ENCODE measurements at regions not wholly inside any gene's neighbourhood (a gene's known extent, or its start where the extent isn't known, plus 50 kb on each side); places are given as distances from the start of the nearest gene placed in this dataset.

- CTCF ChIA-PET, result interaction anchor here (0.6 kb wide), 1 partner anchor 161 kb away, joined by 3 read pairs; no protein-coding TSS in a partner anchor
- POLR2A ChIA-PET (ENCODE audit: low non-redundant PET), result no interaction called here
- no peak for DNase-seq (ENCODE audit: low spot score)
- H3K27ac ChIP-seq, result no peak overlapping the region
- TF ChIP-seq, protein P1, sequence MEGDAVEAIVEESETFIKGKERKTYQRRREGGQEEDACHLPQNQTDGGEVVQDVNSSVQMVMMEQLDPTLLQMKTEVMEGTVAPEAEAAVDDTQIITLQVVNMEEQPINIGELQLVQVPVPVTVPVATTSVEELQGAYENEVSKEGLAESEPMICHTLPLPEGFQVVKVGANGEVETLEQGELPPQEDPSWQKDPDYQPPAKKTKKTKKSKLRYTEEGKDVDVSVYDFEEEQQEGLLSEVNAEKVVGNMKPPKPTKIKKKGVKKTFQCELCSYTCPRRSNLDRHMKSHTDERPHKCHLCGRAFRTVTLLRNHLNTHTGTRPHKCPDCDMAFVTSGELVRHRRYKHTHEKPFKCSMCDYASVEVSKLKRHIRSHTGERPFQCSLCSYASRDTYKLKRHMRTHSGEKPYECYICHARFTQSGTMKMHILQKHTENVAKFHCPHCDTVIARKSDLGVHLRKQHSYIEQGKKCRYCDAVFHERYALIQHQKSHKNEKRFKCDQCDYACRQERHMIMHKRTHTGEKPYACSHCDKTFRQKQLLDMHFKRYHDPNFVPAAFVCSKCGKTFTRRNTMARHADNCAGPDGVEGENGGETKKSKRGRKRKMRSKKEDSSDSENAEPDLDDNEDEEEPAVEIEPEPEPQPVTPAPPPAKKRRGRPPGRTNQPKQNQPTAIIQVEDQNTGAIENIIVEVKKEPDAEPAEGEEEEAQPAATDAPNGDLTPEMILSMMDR (conservative IDR thresholded peaks at IDR 0.05; ENCODE audit: low read depth), result no peak
Measured at GRCh38 chr4:24734511-24734910, 60.9 kb upstream of the SOD3 start.

GRCh38 chr4:24736066-24736465 lies 59.3 kb upstream of the SOD3 start:
- CTCF ChIA-PET, result no interaction called here
- no peak for DNase-seq (ENCODE audit: low spot score)

GRCh38 chr4:24741910-24742309 lies 53.5 kb upstream of the SOD3 start:
- H3K27ac ChIP-seq, result no peak overlapping the region
- CTCF ChIA-PET, result interaction anchor here (0.6 to 1.5 kb wide), 2 partner anchors 21 to 28 kb away, joined by 3 read pairs; no protein-coding TSS in a partner anchor
- POLR2A ChIA-PET (ENCODE audit: low non-redundant PET), result no interaction called here
- DNase-seq (ENCODE audit: low spot score), result no peak
- TF ChIP-seq, protein P1 (conservative IDR thresholded peaks at IDR 0.05; ENCODE audit: low read depth), result no peak

More at GRCh38 chr4:24736066-24736465, 59.3 kb upstream of the SOD3 start:
- TF ChIP-seq, protein P1 (conservative IDR thresholded peaks at IDR 0.05; ENCODE audit: low read depth), result no peak
- H3K27ac ChIP-seq, result no peak overlapping the region
- POLR2A ChIA-PET (ENCODE audit: low non-redundant PET), result no interaction called here

GRCh38 chr4:24742335-24742734 lies 53.0 kb upstream of the SOD3 start:
- TF ChIP-seq, protein P1 (conservative IDR thresholded peaks at IDR 0.05; ENCODE audit: low read depth), result no peak
- no peak for DNase-seq (ENCODE audit: low spot score)
- no peak overlapping the region for H3K27ac ChIP-seq
- ChIA-PET POLR2A (ENCODE audit: low non-redundant PET) (no interaction called here), CTCF (interaction anchor here (1.5 kb wide), 1 partner anchor 28 kb away, joined by 3 read pairs; no protein-coding TSS in a partner anchor)

GRCh38 chr4:24742773-24743172 lies 52.6 kb upstream of the SOD3 start:
- ChIA-PET CTCF (interaction anchor here (0.7 to 1.5 kb wide), 2 partner anchors 27 to 238 kb away, joined by 3 to 4 read pairs; no protein-coding TSS in a partner anchor), POLR2A (ENCODE audit: low non-redundant PET) (no interaction called here)

GRCh38 chr4:24743206-24743605 lies 52.2 kb upstream of the SOD3 start:
- no peak for DNase-seq (ENCODE audit: low spot score)
- TF ChIP-seq, protein P1 (conservative IDR thresholded peaks at IDR 0.05; ENCODE audit: low read depth), result no peak
- POLR2A ChIA-PET (ENCODE audit: low non-redundant PET), result no interaction called here
- H3K27ac ChIP-seq, result no peak overlapping the region
- CTCF ChIA-PET, result interaction anchor here (0.7 to 1.5 kb wide), 2 partner anchors 27 to 237 kb away, joined by 3 to 4 read pairs; no protein-coding TSS in a partner anchor

More at GRCh38 chr4:24742773-24743172, 52.6 kb upstream of the SOD3 start:
- TF ChIP-seq, protein P1 (conservative IDR thresholded peaks at IDR 0.05; ENCODE audit: low read depth), result no peak
- no peak overlapping the region for H3K27ac ChIP-seq
- no peak for DNase-seq (ENCODE audit: low spot score)
